Fibroblast of upper back skin (primary cell): ENCODE measurements at regions not wholly inside any gene's neighbourhood (a gene's known extent, or its start where the extent isn't known, plus 50 kb on each side); places are given as distances from the start of the nearest gene placed in this dataset.
"Not testable (repeated sequence)": the region's sequence is repeated elsewhere in the genome, so short reads cannot be mapped to it uniquely, and the experiment has no call there.

ENCODE experiments used
- DNase-seq: peaks from one replicate; pipeline ENCODE4 v3.0.0-alpha.2; 2013

GRCh38 chr2:38145236-38145635 lies 69.3 kb upstream of the CYP1B1 start:
- DNase-seq: peak; percentile 21

DNA sequence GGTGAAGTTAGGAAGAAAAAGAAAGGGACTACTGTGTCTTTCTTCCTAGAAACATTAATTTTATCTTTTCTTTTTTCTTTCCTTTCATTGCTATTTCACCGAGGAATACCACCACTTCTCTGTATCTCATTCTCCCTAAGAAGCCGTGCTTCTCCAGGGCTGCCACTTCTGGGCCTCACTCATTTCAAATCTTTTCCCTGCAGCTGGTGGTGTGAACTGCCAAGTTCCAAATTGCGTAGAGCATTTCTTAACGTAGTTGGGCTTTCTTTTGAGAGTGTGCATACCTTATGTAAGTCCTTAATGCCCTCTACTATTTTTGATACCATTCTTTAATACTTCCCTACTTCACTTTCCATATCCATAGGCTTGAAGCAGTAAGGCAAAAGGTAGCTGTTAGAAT lies 66.7 kb upstream of the CYP1B1 start:
- DNase-seq: no peak

DNA sequence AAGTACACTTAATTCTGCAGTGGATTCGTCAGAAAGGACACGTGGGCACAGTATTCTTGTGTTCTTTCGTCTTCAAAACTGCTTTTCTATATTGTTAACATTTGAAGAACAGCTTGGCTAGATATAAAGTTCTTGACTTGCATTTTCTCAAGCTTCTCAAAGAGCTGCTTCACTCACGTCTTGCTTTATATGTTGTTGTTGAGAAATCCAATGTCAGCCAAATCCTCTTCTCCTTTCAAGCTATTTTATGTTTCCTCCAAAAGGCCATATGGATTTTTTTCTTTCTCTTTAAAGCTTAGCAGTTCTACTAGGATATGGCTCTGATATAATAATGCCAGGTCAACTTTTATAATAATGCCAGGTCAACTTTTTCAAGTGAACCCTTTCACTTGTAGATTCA lies 65.5 kb upstream of the CYP1B1 start:
- no peak for DNase-seq

- no peak for DNase-seq
These were observed 63.0 kb upstream of the CYP1B1 start for GRCh38 chr2:38138996-38139395.

- no peak for DNase-seq
These were observed 62.5 kb upstream of the CYP1B1 start for GRCh38 chr2:38138419-38138818.

- DNase-seq: not testable (repeated sequence)
These were observed 62.0 kb upstream of the CYP1B1 start for GRCh38 chr2:38137958-38138357.

GRCh38 chr2:38131676-38132075 lies 55.7 kb upstream of the CYP1B1 start:
- no peak for DNase-seq

DNA sequence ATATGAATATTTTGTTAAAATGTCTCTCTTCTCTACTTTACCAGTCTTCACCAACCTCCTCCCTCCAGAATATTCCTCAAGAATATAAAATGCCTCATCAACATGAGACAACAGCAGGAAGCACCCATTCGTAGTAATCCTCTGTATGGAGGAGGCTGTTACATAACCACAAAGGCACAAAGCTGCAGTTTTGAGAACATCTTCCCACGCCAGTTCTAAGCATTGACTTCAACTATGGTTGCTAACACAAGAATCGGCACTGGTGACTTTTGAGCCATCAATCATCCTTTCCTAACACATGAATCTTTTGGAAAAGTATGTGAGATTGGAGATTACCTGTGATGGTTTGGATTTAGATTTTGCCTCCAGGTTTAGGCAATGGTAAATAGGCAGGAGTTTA lies 54.9 kb upstream of the CYP1B1 start:
- DNase-seq: no peak

DNA sequence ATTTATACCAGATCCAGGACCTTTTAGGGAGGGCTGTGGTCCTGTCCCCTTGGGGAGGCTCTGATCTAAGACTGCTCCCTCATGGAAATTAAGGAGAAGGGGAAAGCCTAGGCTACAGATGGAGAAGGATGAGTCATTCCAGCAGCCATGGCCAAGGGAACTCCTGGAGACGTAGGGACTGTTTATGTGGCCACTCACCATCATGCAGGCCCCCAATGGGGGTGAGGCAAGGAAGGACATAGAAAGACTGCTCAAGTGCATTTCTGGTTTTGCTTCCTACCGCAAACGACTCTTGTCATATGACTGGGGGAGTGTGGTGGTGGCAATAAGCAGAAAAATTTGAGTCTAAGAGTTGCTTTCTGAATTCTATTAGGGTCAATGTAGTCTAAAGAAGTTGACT lies 54.0 kb upstream of the CYP1B1 start:
- no peak for DNase-seq

GRCh38 chr2:38129481-38129880 lies 53.5 kb upstream of the CYP1B1 start:
- no peak for DNase-seq

DNA sequence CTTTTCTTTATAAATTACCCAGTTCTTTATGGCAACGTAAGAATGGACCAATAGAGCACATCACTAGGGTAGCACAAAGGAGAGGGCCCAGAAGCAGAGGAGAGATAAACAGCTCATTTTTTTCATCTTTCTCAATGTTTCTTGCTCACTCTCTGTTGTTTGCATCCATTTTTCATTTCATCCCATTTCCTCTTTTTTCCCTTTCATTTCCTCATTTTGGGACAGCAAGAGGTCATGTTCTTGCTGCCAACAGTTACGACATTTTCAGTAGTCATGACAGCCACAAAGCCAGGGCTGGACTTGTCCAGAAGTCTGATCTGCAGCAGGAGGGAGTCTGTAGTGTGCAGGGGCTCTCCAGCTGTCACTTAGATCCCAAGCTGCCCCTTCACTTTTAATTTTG lies 52.7 kb upstream of the CYP1B1 start:
- no peak for DNase-seq

DNA sequence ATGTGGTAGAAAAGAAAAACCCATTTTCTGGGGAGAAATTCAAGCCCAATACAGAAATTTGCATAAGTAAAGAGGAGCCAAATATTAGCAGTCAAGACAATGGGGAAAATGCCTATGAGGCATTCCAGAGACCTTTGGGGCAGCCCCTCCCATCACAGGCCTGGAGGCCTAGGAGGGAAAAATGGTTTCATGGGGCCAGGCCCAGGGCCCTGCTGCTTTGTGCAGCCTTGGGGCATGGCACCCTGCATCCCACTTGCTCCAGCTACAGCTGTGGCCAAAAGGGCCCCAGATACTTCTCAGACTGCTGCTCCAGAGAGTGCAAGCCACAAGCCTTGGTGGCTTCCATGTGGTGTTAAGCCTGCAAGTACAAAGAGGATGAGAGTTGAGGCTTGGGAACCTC lies 51.3 kb upstream of the CYP1B1 start:
- no peak for DNase-seq

- DNase-seq: no peak
These were observed 49.9 kb upstream of the CYP1B1 start for GRCh38 chr2:38125842-38126241.
